LNCaP clone FGC (cell line): ENCODE measurements at regions not wholly inside any gene's neighbourhood (a gene's known extent, or its start where the extent isn't known, plus 50 kb on each side); places are given as distances from the start of the nearest gene placed in this dataset.

Experiments
- DNase-seq: peaks from one replicate; pipeline ENCODE4 v3.0.0-alpha.2; 2011; ENCODE audit warnings: low read depth
- H3K4me3 ChIP-seq: 2 replicates; pipeline ENCODE4 v1.5.1; 2011; ENCODE audit warnings: mild to moderate bottlenecking, low read depth, low read length, control low read depth
- TF ChIP-seq, protein P1 (sequence below): IDR thresholded peaks from 2 replicates; pipeline ENCODE4 v1.5.1; 2012; ENCODE audit warnings: mild to moderate bottlenecking; ENCODE audit not compliant: control insufficient read depth, insufficient read depth; ENCODE audit errors: extremely low read depth

DNA sequence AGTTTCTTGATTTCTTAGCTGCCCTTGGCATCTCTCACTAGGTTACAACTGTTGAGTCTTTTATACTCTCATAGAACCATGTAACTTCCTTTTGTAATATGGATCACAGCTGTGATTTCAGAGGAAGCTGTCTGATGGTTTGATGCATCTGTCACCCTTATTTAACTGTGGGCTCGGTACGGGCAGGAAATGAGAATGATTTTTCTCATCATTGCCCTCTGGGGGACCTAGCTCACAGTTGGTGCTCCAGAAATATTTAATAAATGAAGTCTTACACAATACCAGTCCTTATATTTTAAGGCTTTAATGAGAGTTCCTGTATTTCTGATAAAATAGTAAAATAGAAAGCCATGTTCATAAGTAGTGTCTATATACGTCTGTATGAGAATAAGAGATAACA lies 151.2 kb downstream of the EBLN2 start:
- no peak overlapping the region for H3K4me3 ChIP-seq
- no peak for DNase-seq
- TF ChIP-seq, protein P1, sequence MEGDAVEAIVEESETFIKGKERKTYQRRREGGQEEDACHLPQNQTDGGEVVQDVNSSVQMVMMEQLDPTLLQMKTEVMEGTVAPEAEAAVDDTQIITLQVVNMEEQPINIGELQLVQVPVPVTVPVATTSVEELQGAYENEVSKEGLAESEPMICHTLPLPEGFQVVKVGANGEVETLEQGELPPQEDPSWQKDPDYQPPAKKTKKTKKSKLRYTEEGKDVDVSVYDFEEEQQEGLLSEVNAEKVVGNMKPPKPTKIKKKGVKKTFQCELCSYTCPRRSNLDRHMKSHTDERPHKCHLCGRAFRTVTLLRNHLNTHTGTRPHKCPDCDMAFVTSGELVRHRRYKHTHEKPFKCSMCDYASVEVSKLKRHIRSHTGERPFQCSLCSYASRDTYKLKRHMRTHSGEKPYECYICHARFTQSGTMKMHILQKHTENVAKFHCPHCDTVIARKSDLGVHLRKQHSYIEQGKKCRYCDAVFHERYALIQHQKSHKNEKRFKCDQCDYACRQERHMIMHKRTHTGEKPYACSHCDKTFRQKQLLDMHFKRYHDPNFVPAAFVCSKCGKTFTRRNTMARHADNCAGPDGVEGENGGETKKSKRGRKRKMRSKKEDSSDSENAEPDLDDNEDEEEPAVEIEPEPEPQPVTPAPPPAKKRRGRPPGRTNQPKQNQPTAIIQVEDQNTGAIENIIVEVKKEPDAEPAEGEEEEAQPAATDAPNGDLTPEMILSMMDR: no peak

DNA sequence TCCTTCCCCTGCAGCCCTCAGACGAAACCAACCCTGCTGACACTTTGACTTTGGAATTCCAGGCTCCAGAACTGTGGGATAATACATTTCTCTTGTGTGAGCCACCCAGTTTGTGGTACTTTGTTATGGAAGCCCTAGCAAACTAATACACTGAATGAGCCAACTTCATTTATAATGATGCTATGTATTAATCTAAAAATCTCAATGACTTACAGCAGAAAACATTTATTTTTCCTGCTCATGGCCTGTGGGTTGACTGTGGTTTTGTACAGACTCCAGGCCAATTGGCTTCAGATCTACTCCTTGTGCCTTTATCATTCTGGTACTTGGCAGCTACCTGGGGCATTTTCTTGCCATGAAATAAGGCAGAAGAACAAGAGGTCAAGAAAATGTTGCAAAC lies 152.4 kb downstream of the EBLN2 start:
- no peak for DNase-seq
- TF ChIP-seq, protein P1: no peak
- no peak overlapping the region for H3K4me3 ChIP-seq

DNA sequence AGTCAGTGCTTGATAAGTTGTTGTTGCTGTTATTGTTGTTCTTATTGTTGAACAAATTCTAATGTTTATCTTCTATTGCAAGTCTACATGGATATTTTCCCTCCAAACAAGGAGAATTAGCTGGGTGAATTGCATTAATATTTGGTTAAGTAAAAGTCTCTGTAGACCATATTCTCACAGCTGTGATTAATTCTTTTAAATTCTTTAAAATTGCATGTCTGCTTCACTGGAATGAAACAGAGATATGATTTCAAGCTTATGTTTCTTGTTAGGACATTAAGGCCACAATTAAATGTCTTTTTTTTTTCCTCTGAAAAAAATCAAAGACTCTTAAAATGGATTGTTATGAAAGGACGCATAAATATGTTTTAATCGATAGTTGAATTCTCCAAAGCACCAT lies 153.4 kb downstream of the EBLN2 start:
- DNase-seq: no peak
- H3K4me3 ChIP-seq: no peak overlapping the region
- TF ChIP-seq, protein P1: no peak

DNA sequence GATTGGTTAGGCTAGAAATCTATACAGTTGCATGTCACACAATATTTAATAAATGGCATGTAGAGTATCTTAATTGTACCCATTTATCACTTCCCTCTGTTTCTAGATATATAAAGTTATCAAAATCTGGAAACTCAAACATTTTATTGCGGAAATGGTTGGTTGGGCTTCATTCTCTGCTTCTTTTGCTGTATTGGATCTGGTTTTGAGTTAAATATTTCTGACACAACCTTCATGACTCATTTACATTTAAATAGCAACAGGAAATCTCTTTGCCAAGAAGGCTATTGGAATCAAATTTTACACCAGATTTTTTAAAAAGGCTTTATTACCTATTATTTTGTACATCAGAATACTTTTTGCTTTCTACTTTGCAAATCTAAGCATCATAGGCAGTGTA lies 153.8 kb downstream of the EBLN2 start:
- no peak for DNase-seq
- TF ChIP-seq, protein P1: no peak
- no peak overlapping the region for H3K4me3 ChIP-seq

DNA sequence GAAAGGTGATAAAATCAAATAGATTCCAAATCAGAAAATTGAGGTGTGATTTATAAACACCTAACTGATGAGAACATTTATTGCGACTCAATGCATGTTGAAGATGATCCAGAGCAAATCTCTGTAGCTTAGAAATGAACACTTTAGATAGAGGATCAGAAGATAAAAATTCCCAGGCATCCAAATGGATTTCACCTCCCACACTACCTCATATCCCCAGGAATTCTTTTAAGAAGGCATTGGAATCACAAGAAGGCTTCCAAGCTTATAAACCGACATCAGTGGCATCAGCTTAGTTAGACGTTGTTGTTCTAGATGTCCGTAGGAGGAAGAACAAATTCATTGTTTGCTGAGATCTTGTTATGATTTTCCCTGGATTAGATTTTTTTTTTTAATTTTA lies 154.4 kb downstream of the EBLN2 start:
- H3K4me3 ChIP-seq: no peak overlapping the region
- no peak for DNase-seq
- TF ChIP-seq, protein P1: no peak

DNA sequence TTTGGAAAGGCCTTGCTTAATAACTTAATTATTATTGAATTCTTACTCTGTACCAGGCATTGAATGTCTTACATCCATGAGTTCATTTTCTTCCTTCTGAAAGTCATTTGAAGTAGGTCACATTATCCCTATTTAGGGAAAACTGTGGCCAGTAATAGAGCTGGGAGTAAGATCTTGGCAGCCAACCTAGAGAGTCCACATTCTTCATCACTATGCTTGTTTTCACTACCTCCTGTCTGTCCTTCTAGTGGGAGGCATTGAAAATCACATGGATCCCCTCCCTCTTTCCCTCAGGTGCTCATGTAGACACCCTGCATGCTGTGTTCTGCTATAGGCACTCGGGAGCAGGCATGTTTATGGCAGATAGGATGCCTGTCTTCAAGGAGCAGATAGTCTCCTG lies 154.9 kb downstream of the EBLN2 start:
- TF ChIP-seq, protein P1: no peak
- no peak overlapping the region for H3K4me3 ChIP-seq
- no peak for DNase-seq

DNA sequence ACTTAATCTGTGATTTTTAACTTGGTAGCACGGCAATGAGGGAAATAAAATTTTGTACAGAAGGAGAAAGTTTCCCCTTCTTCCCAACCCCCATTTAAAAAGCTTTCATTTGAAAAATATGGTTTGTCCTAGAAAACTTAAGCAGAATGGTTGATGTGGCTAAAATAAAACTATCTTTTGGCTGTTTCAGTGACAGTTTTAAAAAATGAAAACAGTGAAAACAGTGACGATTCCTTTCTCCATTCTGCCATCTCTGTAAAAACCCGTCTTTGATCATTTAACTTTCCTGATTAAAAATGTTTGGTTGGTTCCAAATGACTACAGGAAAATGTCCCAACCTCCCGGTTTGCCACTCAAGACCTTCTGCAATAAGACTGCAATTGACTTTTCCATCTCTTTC lies 160.7 kb downstream of the EBLN2 start:
- H3K4me3 ChIP-seq: no peak overlapping the region
- TF ChIP-seq, protein P1: no peak
- no peak for DNase-seq
